GM23338 (cell line): ENCODE measurements at regions not wholly inside any gene's neighbourhood (a gene's known extent, or its start where the extent isn't known, plus 50 kb on each side); places are given as distances from the start of the nearest gene placed in this dataset.

Experiments used
- CREB1 ChIP-seq: fragments of 250-450 bp; sonication (Bioruptor Pico); IDR thresholded peaks from 2 replicates; pipeline ENCODE4 v1.5.0; 2020; ENCODE audit warnings: low read depth, mild to moderate bottlenecking, moderate library complexity
- CTCF ChIP-seq, 2 experiments: fragments of 200-600 bp in 1 of 2; sonication (generic) in 1 of 2; conservative IDR thresholded peaks; 2 replicates each; pipeline versions ENCODE4 v1.5.1 to v1.6.1; 2016 to 2017; ENCODE audit warnings: antibody characterized with exemption in 2 of 2, low read depth in 2 of 2, mild to moderate bottlenecking in 2 of 2, moderate library complexity in 1 of 2
- ETS1 ChIP-seq: IDR thresholded peaks from 2 replicates; pipeline ENCODE4 v1.6.1; 2016; ENCODE audit warnings: antibody characterized with exemption
- EZH2 ChIP-seq: fragments of 200-600 bp; sonication (generic); IDR thresholded peaks from one replicate; pipeline ENCODE4 v1.8.0; 2017; ENCODE audit warnings: antibody characterized with exemption, mild to moderate bottlenecking, low read depth; ENCODE audit not compliant: unreplicated experiment
- EZH2phosphoT487 ChIP-seq: fragments of 200-600 bp; sonication (generic); IDR thresholded peaks from one replicate; pipeline ENCODE4 v1.8.1; 2018; ENCODE audit warnings: antibody characterized with exemption; ENCODE audit not compliant: unreplicated experiment
- JUNB ChIP-seq: IDR thresholded peaks from one replicate; pipeline ENCODE4 v1.6.1; 2016; ENCODE audit warnings: antibody characterized with exemption; ENCODE audit not compliant: unreplicated experiment
- NANOG ChIP-seq: IDR thresholded peaks from 2 replicates; pipeline ENCODE4 v1.6.1; 2016; ENCODE audit warnings: antibody characterized with exemption, borderline replicate concordance
- POLR2AphosphoS5 ChIP-seq: IDR thresholded peaks from 2 replicates; pipeline ENCODE4 v1.6.1; 2016; ENCODE audit warnings: antibody characterized with exemption, low read depth
- REST ChIP-seq: IDR thresholded peaks from one replicate; pipeline ENCODE4 v1.6.1; 2018; ENCODE audit warnings: antibody characterized with exemption; ENCODE audit not compliant: unreplicated experiment
- STAT1 ChIP-seq: IDR thresholded peaks from one replicate; pipeline ENCODE4 v1.6.1; 2016; ENCODE audit warnings: antibody characterized with exemption; ENCODE audit not compliant: unreplicated experiment
- ZNF114 ChIP-seq: fragments of 250-450 bp; sonication (Bioruptor Pico); IDR thresholded peaks from 2 replicates; pipeline ENCODE4 v1.5.0; 2020; ENCODE audit warnings: mild to moderate bottlenecking, moderate library complexity
- ZNF331 ChIP-seq: fragments of 250-450 bp; sonication (Bioruptor Pico); IDR thresholded peaks from 2 replicates; pipeline ENCODE4 v1.5.0; 2020; ENCODE audit warnings: low read depth, mild to moderate bottlenecking, moderate library complexity
- ZNF462 ChIP-seq: fragments of 250-450 bp; sonication (Bioruptor Pico); IDR thresholded peaks from 2 replicates; pipeline ENCODE4 v1.5.0; 2020; ENCODE audit warnings: mild to moderate bottlenecking, moderate library complexity

GRCh38 chr12:115337693-115338543 is 653.9 kb upstream of the TBX3 start:
- TF ChIP-seq CTCF (conservative IDR thresholded peaks at IDR 0.05; ENCODE audit: low read depth in 2 of 2) = no peak
- TF ChIP-seq JUNB = no peak
- no peak for TF ChIP-seq EZH2
- no peak for TF ChIP-seq EZH2phosphoT487
- TF ChIP-seq ETS1 = no peak
- TF ChIP-seq POLR2AphosphoS5 = no peak
- TF ChIP-seq REST = no peak
- TF ChIP-seq CREB1 (CRISPR knock-in tag) = no peak
- TF ChIP-seq STAT1 = no peak
- TF ChIP-seq ZNF331 (CRISPR knock-in tag) = no peak
- TF ChIP-seq ZNF462 (CRISPR knock-in tag) = no peak
- no peak for TF ChIP-seq NANOG
- no peak for TF ChIP-seq ZNF114
